HL-60 (cell line): ENCODE measurements at regions not wholly inside any gene's neighbourhood (a gene's known extent, or its start where the extent isn't known, plus 50 kb on each side); places are given as distances from the start of the nearest gene placed in this dataset.

Experiments used
- GABPA ChIP-seq: IDR thresholded peaks from 2 replicates; pipeline ENCODE4 v1.6.1; 2012; ENCODE audit warnings: low read depth
- POLR2AphosphoS5 ChIP-seq: IDR thresholded peaks from 2 replicates; pipeline ENCODE4 v1.6.1; 2012; ENCODE audit warnings: low read depth
- SPI1 ChIP-seq: IDR thresholded peaks from 2 replicates; pipeline ENCODE4 v1.6.1; 2012; ENCODE audit warnings: low read depth, mild to moderate bottlenecking, borderline replicate concordance
- TF ChIP-seq, protein P1 (sequence below): IDR thresholded peaks from one replicate; pipeline ENCODE4 v1.5.1; 2011; ENCODE audit warnings: low read length, control low read depth, inconsistent platforms; ENCODE audit not compliant: insufficient read depth
- TF ChIP-seq, protein P2 (sequence below): IDR thresholded peaks from 2 replicates; pipeline ENCODE4 v1.6.1; 2012; ENCODE audit warnings: low read depth; ENCODE audit not compliant: insufficient replicate concordance

DNA sequence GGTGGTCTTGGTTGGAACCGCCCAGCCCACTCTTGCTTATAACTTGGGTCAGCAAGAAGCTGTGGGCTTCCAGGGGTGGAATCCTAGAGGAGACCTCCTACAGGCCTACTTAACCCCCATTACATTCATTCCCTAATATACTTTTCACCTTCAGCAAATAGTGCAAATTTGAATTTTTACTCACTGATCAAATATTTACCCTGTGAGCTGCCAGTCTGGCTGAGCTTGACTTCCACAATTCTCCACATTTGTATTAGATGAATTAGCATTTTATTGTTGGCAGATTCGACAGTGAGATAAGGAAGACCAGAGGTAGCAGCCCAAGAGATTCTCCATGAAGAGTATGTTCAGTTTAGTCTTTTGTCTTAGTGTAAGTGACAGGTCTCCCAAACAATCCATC, 199.6 kb downstream of the BCOR start:
- TF ChIP-seq, protein P1, sequence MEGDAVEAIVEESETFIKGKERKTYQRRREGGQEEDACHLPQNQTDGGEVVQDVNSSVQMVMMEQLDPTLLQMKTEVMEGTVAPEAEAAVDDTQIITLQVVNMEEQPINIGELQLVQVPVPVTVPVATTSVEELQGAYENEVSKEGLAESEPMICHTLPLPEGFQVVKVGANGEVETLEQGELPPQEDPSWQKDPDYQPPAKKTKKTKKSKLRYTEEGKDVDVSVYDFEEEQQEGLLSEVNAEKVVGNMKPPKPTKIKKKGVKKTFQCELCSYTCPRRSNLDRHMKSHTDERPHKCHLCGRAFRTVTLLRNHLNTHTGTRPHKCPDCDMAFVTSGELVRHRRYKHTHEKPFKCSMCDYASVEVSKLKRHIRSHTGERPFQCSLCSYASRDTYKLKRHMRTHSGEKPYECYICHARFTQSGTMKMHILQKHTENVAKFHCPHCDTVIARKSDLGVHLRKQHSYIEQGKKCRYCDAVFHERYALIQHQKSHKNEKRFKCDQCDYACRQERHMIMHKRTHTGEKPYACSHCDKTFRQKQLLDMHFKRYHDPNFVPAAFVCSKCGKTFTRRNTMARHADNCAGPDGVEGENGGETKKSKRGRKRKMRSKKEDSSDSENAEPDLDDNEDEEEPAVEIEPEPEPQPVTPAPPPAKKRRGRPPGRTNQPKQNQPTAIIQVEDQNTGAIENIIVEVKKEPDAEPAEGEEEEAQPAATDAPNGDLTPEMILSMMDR: no peak
- TF ChIP-seq GABPA (no peak), POLR2AphosphoS5 (no peak), SPI1 (no peak)
- TF ChIP-seq, protein P2, sequence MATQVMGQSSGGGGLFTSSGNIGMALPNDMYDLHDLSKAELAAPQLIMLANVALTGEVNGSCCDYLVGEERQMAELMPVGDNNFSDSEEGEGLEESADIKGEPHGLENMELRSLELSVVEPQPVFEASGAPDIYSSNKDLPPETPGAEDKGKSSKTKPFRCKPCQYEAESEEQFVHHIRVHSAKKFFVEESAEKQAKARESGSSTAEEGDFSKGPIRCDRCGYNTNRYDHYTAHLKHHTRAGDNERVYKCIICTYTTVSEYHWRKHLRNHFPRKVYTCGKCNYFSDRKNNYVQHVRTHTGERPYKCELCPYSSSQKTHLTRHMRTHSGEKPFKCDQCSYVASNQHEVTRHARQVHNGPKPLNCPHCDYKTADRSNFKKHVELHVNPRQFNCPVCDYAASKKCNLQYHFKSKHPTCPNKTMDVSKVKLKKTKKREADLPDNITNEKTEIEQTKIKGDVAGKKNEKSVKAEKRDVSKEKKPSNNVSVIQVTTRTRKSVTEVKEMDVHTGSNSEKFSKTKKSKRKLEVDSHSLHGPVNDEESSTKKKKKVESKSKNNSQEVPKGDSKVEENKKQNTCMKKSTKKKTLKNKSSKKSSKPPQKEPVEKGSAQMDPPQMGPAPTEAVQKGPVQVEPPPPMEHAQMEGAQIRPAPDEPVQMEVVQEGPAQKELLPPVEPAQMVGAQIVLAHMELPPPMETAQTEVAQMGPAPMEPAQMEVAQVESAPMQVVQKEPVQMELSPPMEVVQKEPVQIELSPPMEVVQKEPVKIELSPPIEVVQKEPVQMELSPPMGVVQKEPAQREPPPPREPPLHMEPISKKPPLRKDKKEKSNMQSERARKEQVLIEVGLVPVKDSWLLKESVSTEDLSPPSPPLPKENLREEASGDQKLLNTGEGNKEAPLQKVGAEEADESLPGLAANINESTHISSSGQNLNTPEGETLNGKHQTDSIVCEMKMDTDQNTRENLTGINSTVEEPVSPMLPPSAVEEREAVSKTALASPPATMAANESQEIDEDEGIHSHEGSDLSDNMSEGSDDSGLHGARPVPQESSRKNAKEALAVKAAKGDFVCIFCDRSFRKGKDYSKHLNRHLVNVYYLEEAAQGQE: no peak
